ENCODE measurements at regions not wholly inside any gene's neighbourhood (a gene's known extent, or its start where the extent isn't known, plus 50 kb on each side); places are given as distances from the start of the nearest gene placed in this dataset.

DNA sequence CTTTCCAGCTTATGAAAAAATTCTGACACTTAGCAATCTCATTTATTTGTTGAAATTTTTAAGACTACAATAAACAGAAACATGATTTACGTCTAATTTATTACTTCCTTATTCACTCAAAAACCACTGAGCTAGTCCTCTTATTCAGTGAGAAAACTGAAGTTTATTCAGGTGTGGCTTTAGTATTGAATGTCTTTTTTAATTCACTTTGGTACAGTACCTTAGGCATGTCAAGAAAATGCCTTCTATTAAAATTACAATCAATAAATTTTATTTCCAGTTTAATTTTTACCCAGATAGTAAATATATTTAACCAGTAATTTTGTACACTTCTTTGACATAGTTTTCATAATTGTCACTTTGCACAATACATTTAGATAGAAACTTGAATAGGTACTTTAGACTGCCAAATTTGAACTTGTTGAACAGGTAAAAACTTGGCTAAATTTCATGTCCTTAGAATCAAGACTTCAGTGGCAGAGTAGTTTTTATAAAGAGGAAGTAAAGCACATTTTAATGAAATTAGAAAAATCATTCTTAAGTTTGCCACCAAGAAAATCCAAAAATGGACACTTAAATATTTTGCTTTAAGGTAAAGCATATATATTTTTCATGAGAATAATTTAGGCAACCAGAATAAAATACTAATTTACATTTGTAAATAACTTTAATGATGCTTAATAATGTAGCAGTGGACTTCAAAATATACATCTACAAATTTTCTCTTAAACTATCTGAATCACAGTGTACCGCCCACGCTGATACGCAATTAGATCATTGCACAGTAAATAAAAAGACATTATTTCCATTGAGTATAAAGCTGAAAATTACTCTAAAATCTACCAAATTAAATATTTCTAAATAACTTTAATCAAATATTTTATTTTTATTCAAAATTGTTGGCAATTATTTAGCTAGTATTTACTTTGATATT lies 159.1 kb downstream of the RASSF9 start:
- H3K9me3 Mint-ChIP-seq = peaks cover 12 to 14% of the 10 kb centered on the region in 2 donors
- H3K27ac Mint-ChIP-seq = no peak overlapping the region
- H3K36me3 Mint-ChIP-seq (ENCODE audit: insufficient read depth) = no peaks in the 10 kb centered on the region
- H3K4me1 Mint-ChIP-seq (ENCODE audit: low read depth in 2 of 2) = no peaks in the 10 kb centered on the region
- ATAC-seq (replicated peaks) (no peak), DNase-seq (no peak)
- H3K27me3 Mint-ChIP-seq = no peaks in the 10 kb centered on the region
- H3K4me3 Mint-ChIP-seq = no peak overlapping the region

GRCh38 chr12:85679296-85679695 lies 156.9 kb downstream of the RASSF9 start:
- ATAC-seq (replicated peaks) (no peak), DNase-seq (no peak)
- Mint-ChIP-seq H3K4me3 (no peak overlapping the region), H3K27me3 (no peaks in the 10 kb centered on the region), H3K27ac (no peak overlapping the region), H3K36me3 (ENCODE audit: insufficient read depth) (no peaks in the 10 kb centered on the region), H3K4me1 (ENCODE audit: low read depth in 2 of 2) (no peaks in the 10 kb centered on the region), H3K9me3 (peaks cover 5 to 7% of the 10 kb centered on the region in 2 donors)

DNA sequence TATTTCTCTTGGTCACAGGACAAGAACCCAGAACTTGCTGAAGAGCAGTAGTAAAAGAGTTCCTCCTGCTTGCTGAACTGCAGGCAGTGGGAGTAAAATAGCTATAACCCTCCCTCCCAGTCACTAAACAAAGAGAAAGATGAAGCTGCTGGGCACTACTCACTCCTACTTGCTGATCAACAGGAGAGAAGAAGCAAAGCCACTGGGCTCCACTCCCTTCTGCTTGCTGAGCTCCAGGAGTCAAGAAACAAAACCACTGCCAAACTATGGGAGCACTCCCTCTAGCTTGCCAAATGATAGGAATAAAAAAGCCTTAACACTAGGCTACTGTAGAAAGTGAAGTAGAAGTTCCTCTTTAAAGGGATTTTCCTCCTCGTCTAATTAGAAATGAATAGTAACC lies 155.3 kb downstream of the RASSF9 start:
- Mint-ChIP-seq H3K36me3 (ENCODE audit: insufficient read depth) (no peaks in the 10 kb centered on the region), H3K27ac (no peak overlapping the region)
- no peak for DNase-seq

GRCh38 chr12:85681333-85681732 lies 154.9 kb downstream of the RASSF9 start:
- DNase-seq = no peak
- no peak for ATAC-seq (replicated peaks)
- H3K27ac Mint-ChIP-seq = no peak overlapping the region
- no peaks in the 10 kb centered on the region for H3K36me3 Mint-ChIP-seq (ENCODE audit: insufficient read depth)
- no peaks in the 10 kb centered on the region for H3K27me3 Mint-ChIP-seq
- no peak overlapping the region for H3K4me3 Mint-ChIP-seq
- no peaks in the 10 kb centered on the region for H3K4me1 Mint-ChIP-seq (ENCODE audit: low read depth in 2 of 2)
- H3K9me3 Mint-ChIP-seq = peaks cover 0 to 10% of the 10 kb centered on the region in 2 donors

More for the DNA sequence above, 155.3 kb downstream of the RASSF9 start:
- no peak for ATAC-seq (replicated peaks)
- H3K4me3 Mint-ChIP-seq = no peak overlapping the region
- H3K9me3 Mint-ChIP-seq = peaks cover 0 to 10% of the 10 kb centered on the region in 2 donors
- no peaks in the 10 kb centered on the region for H3K27me3 Mint-ChIP-seq
- no peaks in the 10 kb centered on the region for H3K4me1 Mint-ChIP-seq (ENCODE audit: low read depth in 2 of 2)

DNA sequence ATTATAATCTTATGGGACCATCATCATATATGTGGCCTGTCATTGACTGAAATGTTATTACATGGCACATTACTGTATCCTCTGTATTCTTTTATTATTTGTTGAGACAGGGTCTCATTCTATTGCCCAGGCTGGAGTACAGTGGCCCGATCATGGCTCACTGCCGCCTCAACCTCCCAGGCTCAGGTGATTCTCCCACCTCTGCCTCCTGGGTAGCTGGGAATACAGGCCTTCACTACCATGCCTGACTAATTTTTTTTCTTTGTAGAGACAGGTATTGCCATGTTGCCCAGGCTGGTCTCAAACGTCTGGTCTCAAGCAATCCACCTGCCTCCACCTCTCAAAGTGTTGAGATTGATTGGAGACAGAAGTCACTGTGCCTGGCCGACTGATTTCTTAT lies 153.2 kb downstream of the RASSF9 start:
- DNase-seq = no peak
- H3K36me3 Mint-ChIP-seq (ENCODE audit: insufficient read depth) = no peaks in the 10 kb centered on the region
- H3K4me1 Mint-ChIP-seq (ENCODE audit: low read depth in 2 of 2) = no peaks in the 10 kb centered on the region
- no peak overlapping the region for H3K27ac Mint-ChIP-seq
- ATAC-seq (replicated peaks) = no peak
- H3K4me3 Mint-ChIP-seq = no peak overlapping the region
- H3K27me3 Mint-ChIP-seq = no peaks in the 10 kb centered on the region
- H3K9me3 Mint-ChIP-seq = peaks cover 0 to 8% of the 10 kb centered on the region in 2 donors

- Mint-ChIP-seq H3K4me1 (ENCODE audit: low read depth in 2 of 2) (no peaks in the 10 kb centered on the region), H3K27me3 (no peaks in the 10 kb centered on the region), H3K4me3 (no peak overlapping the region), H3K27ac (no peak overlapping the region), H3K36me3 (ENCODE audit: insufficient read depth) (no peaks in the 10 kb centered on the region), H3K9me3 (peaks cover 8 to 12% of the 10 kb centered on the region in 2 donors)
- ATAC-seq (replicated peaks) (no peak), DNase-seq (no peak)
Measured at GRCh38 chr12:85688837-85689236, 147.4 kb downstream of the RASSF9 start.

DNA sequence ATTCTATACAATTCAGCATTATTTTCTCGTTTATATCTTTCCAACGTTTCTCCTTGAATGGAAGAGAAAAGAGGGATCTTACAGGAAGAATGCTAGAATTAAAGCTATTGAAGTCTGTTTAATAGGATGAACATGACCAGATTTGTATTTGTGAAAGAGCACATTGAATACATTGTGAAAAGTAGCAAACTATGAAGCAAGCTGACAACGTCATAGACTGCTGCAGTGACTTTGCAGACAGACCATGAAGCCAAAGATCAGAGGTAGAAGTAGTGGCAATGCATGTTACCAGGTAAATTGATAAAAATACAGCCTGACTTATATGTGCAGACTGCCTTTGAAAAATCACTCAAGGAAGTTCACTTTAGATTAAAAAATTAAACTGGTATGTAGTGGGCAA lies 146.1 kb downstream of the RASSF9 start:
- H3K9me3 Mint-ChIP-seq = peaks cover 8 to 10% of the 10 kb centered on the region in 2 donors
- DNase-seq (no peak), ATAC-seq (replicated peaks) (no peak)
- no peaks in the 10 kb centered on the region for H3K27me3 Mint-ChIP-seq
- no peak overlapping the region for H3K27ac Mint-ChIP-seq
- no peak overlapping the region for H3K4me3 Mint-ChIP-seq
- no peaks in the 10 kb centered on the region for H3K4me1 Mint-ChIP-seq (ENCODE audit: low read depth in 2 of 2)
- H3K36me3 Mint-ChIP-seq (ENCODE audit: insufficient read depth) = no peaks in the 10 kb centered on the region

DNA sequence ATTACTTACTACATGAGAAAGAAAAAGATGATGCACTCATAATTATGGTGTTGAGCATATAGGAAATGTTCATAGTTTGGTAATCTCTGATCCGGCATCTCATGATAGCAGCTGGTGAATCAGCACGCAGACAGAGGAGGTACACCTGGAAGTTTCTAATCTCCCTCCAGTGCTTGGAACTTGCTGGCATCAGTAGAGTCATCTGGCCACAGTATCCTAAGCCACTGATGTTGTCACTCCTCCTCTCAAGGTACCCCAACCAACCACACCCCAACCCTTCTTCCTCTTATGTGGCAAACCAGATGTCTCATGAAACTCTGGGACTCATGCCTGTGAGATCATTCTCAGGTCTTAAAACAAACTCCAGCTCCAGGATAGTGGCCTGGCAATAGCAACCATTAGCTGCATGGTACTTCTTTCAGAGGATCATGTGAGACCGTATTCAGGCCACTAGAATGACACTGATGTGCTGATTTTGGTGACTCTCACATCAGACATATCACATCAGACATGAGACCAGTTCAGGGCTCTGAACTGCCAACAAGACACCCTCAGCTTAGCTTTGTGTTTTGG lies 143.0 kb downstream of the RASSF9 start:
- ATAC-seq (replicated peaks) (no peak), DNase-seq (no peak)
- H3K9me3 Mint-ChIP-seq = peaks cover 8 to 9% of the 10 kb centered on the region in 2 donors
- no peaks in the 10 kb centered on the region for H3K4me1 Mint-ChIP-seq (ENCODE audit: low read depth in 2 of 2)
- H3K27me3 Mint-ChIP-seq = no peaks in the 10 kb centered on the region
- no peak overlapping the region for H3K27ac Mint-ChIP-seq
- no peak overlapping the region for H3K4me3 Mint-ChIP-seq
- H3K36me3 Mint-ChIP-seq (ENCODE audit: insufficient read depth) = no peaks in the 10 kb centered on the region

- peaks cover 8 to 9% of the 10 kb centered on the region in 2 donors for H3K9me3 Mint-ChIP-seq
- H3K4me3 Mint-ChIP-seq = no peak overlapping the region
- no peaks in the 10 kb centered on the region for H3K27me3 Mint-ChIP-seq
- H3K27ac Mint-ChIP-seq = no peak overlapping the region
- DNase-seq (no peak), ATAC-seq (replicated peaks) (no peak)
- no peaks in the 10 kb centered on the region for H3K36me3 Mint-ChIP-seq (ENCODE audit: insufficient read depth)
- no peaks in the 10 kb centered on the region for H3K4me1 Mint-ChIP-seq (ENCODE audit: low read depth in 2 of 2)
Measured at GRCh38 chr12:85695097-85695715, 141.0 kb downstream of the RASSF9 start.

DNA sequence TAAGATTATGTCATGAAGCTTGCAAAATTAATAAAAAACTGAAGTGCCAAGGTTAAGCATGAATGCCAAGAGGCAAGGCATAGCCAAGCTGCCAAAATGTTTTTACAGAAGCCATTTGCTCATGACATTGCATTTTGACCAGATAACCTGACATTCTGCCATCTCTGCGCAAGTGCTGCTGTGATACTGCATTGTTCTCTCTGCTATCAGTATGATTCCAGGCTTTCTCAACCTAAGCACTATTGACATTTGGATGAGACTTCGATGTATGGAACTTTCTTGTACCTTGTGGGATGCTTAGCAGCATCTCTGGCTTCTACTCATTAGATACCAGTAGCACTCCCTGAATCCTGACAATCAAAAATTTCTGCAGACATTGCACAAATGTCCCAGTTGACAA lies 139.2 kb downstream of the RASSF9 start:
- Mint-ChIP-seq H3K27me3 (no peaks in the 10 kb centered on the region), H3K4me1 (ENCODE audit: low read depth in 2 of 2) (no peaks in the 10 kb centered on the region), H3K9me3 (peaks cover 12 to 14% of the 10 kb centered on the region in 2 donors), H3K4me3 (no peak overlapping the region), H3K36me3 (ENCODE audit: insufficient read depth) (peaks cover 2% of the 10 kb centered on the region), H3K27ac (no peak overlapping the region)
- DNase-seq (no peak), ATAC-seq (replicated peaks) (no peak)

GRCh38 chr12:85698937-85699336 lies 137.3 kb downstream of the RASSF9 start:
- no peak overlapping the region for H3K4me3 Mint-ChIP-seq
- H3K4me1 Mint-ChIP-seq (ENCODE audit: low read depth in 2 of 2) = no peaks in the 10 kb centered on the region
- H3K27ac Mint-ChIP-seq = no peak overlapping the region
- DNase-seq (no peak), ATAC-seq (replicated peaks) (no peak)
- H3K9me3 Mint-ChIP-seq = peaks cover 10 to 14% of the 10 kb centered on the region in 2 donors
- H3K36me3 Mint-ChIP-seq (ENCODE audit: insufficient read depth) = peaks cover 2% of the 10 kb centered on the region
- H3K27me3 Mint-ChIP-seq = no peaks in the 10 kb centered on the region

- ATAC-seq (replicated peaks) (no peak), DNase-seq (no peak)
- H3K36me3 Mint-ChIP-seq (ENCODE audit: insufficient read depth) = no peaks in the 10 kb centered on the region
- no peaks in the 10 kb centered on the region for H3K4me1 Mint-ChIP-seq (ENCODE audit: low read depth in 2 of 2)
- H3K9me3 Mint-ChIP-seq = peaks cover 7 to 9% of the 10 kb centered on the region in 2 donors
- no peaks in the 10 kb centered on the region for H3K27me3 Mint-ChIP-seq
- no peak overlapping the region for H3K27ac Mint-ChIP-seq
- no peak overlapping the region for H3K4me3 Mint-ChIP-seq
Measured at GRCh38 chr12:85708775-85709174, 127.4 kb downstream of the RASSF9 start.

- Mint-ChIP-seq H3K4me1 (ENCODE audit: low read depth in 2 of 2) (no peaks in the 10 kb centered on the region), H3K27me3 (no peaks in the 10 kb centered on the region), H3K36me3 (ENCODE audit: insufficient read depth) (no peaks in the 10 kb centered on the region), H3K4me3 (no peak overlapping the region), H3K27ac (no peak overlapping the region), H3K9me3 (peaks cover 7 to 9% of the 10 kb centered on the region in 2 donors)
- DNase-seq (no peak), ATAC-seq (replicated peaks) (no peak)
Measured at GRCh38 chr12:85711735-85712390, 124.3 kb downstream of the RASSF9 start.
